ENCODE measurements at regions not wholly inside any gene's neighbourhood (a gene's known extent, or its start where the extent isn't known, plus 50 kb on each side); places are given as distances from the start of the nearest gene placed in this dataset.

GRCh38 chr18:56285387-56286065, 352.9 kb downstream of the TXNL1 start:
- Histone ChIP-seq H2AK9ac (replicated peaks; ENCODE audit: low read depth, low read length, poor library complexity) (no peak overlapping the region), H3K4me2 (ENCODE audit: low read depth, low read length) (no peak overlapping the region), H4K5ac (ENCODE audit: low read depth, low read length) (no peak overlapping the region), H3K4me3 (ENCODE audit: insufficient read depth, low read depth, low read length) (no peak overlapping the region), H3K4ac (ENCODE audit: low read depth, low read length) (0 out of 2 replicates have a peak overlapping the region, but pooled peaks have one; percentile 5), H2BK5ac (ENCODE audit: low read depth, low read length, poor library complexity, severe bottlenecking) (no peak overlapping the region), H3K23ac (ENCODE audit: low read depth, low read length) (no peak overlapping the region), H4K91ac (ENCODE audit: insufficient read depth, low read depth, low read length) (no peak overlapping the region), H3K56ac (ENCODE audit: extremely low read depth, insufficient read depth, low read length) (no peak overlapping the region), H3K4me1 (ENCODE audit: control insufficient read depth, insufficient read depth, low read length) (peaks cover 2% of the 10 kb centered on the region), H2AFZ (replicated peaks; ENCODE audit: low read length, poor library complexity) (no peak overlapping the region), H2BK15ac (ENCODE audit: low read depth, low read length) (no peak overlapping the region), H3K18ac (ENCODE audit: low read depth, low read length) (no peak overlapping the region), H4K8ac (ENCODE audit: low read depth in 2 of 2, low read length in 2 of 2) (no peak overlapping the region), H2BK120ac (ENCODE audit: low read depth, low read length) (no peak overlapping the region), H2BK20ac (ENCODE audit: low read depth, low read length) (no peak overlapping the region), H3K14ac (replicated peaks; ENCODE audit: low read depth, low read length) (no peak overlapping the region), H3K27ac (ENCODE audit: insufficient read depth, low read length) (no peak overlapping the region), H3K36me3 (ENCODE audit: control insufficient read depth, insufficient read depth, low read length) (no peaks in the 10 kb centered on the region), H2AK5ac (ENCODE audit: low read depth, low read length) (no peak overlapping the region), H3K9me1 (ENCODE audit: insufficient read depth, low read length) (no peaks in the 10 kb centered on the region), H3K9me3 (ENCODE audit: control insufficient read depth, insufficient read depth, low read length) (no peaks in the 10 kb centered on the region), H3K79me1 (ENCODE audit: low read depth in 1 of 2, low read length in 2 of 2) (no peaks in the 10 kb centered on the region), H4K20me1 (ENCODE audit: insufficient read depth, low read length) (no peaks in the 10 kb centered on the region), H3K27me3 (ENCODE audit: control insufficient read depth, insufficient read depth, low read length) (no peaks in the 10 kb centered on the region), H3K9ac (ENCODE audit: low read depth, low read length) (no peak overlapping the region)
- intact Hi-C loops (cut with micrococcal nuclease), result no loop called here
- dilution Hi-C loops (cut with HindIII; ENCODE audit: low sequenced_read_pairs, unreplicated experiment), result no loop called here
- in situ Hi-C loops (cut with MboI; ENCODE audit: low sequenced_read_pairs), result no loop called here
- TF ChIP-seq RFX5 (IDR thresholded peaks at IDR 0.05; ENCODE audit: low read depth, low read length) (no peak), ELK1 (IDR thresholded peaks at IDR 0.05; ENCODE audit: borderline replicate concordance, low read depth, low read length) (no peak), CTCF (conservative IDR thresholded peaks at IDR 0.05; ENCODE audit: low read depth, low read length) (no peak), CEBPB (IDR thresholded peaks at IDR 0.05; ENCODE audit: low read depth, low read length) (peak; percentile 67), FOS (IDR thresholded peaks at IDR 0.05; ENCODE audit: low read depth, low read length) (no peak)
- CTCF ChIA-PET, result interaction anchor here (0.6 to 1.0 kb wide), 2 partner anchors 58 to 142 kb away, joined by 3 read pairs; no protein-coding TSS in a partner anchor
- BruUV-seq (replicated peaks), result no TSS peak
- POLR2A ChIA-PET (ENCODE audit: unreplicated experiment), result no interaction called here
- WGBS, 2 experiments (ENCODE audit: extremely low coverage in 2 of 2, insufficient read length in 1 of 2), result 100% methylated on average over 2 of the region's 9 CpGs; no CpG with 5 or more reads in 1 of the 2 experiments
- DNase-seq (peak; percentile 52), ATAC-seq (ENCODE audit: low read depth) (no peak)

Data from IMR-90 (cell line).